ENCODE measurements at regions not wholly inside any gene's neighbourhood (a gene's known extent, or its start where the extent isn't known, plus 50 kb on each side); places are given as distances from the start of the nearest gene placed in this dataset.

DNA sequence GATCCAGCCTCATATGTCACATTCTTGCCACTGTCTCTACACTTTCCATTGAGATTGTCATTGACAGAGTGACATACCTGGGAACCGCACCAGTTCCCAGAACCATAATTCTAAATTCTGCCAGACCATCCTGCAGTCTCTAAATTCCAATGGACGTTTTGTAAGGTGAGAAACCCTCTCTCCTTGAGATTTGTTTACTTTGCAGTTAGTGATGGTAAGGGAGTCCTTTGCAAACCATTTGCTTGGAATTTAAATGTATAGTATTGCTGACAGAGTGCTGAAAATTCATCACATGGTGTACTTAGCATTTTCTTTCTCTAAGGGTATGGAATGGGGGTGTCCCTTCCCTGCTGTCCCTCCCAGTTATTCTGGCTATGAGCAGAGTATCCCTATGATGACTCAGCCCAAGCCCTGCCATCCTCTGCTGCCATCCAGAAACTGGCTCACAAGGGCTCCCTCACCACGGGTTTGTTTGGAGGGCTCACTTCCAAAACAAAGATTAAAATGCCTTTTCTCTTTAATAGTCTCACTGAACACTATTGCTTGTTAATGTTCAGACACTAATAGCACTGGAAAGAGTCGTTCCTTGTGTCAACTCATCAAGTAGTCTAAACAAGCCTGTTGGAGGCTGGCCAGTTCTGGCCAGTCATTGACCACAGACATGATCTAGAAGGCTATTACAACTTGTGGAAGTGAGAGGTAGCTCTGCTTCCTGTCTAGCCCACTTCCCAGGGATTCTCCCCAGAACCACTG, 129.0 kb upstream of the HMGA2 start (continued):
- TF ChIP-seq, protein P1, sequence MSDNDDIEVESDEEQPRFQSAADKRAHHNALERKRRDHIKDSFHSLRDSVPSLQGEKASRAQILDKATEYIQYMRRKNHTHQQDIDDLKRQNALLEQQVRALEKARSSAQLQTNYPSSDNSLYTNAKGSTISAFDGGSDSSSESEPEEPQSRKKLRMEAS (IDR thresholded peaks at IDR 0.05), result peak; percentile 63; the same call in 1 of the 2 replicates
- TF ChIP-seq CBX3 (IDR thresholded peaks at IDR 0.05; ENCODE audit: low read depth) (peak; percentile 79), ATF3 (IDR thresholded peaks at IDR 0.05) (no peak; the same call in 1 of the 2 replicates)

DNA sequence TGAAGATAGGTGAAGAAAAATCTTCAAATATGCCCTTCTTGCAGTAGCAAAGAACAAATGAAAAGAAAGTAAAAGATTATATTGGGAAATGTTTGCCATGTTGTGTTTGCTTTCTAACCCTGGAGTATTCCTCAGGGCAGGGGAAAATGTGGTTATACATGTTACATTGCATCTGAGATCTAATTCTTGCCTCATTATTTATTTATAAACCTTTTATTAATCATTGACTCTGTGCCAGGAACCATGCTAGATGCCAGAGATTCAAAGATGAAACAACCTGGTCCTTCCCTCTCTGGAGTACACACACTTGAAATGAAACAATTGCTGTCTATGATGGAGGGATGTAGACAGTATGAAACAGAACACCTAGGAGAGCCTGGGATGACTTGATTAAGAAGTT, 128.1 kb upstream of the HMGA2 start:
- H3K79me2 ChIP-seq (ENCODE audit: insufficient read depth, low read length), result no peaks in the 10 kb centered on the region
- RAD21 ChIA-PET (ENCODE audit: low non-redundant PET in 1 of 2, low total read pairs in 2 of 2, uncharacterized antibody in 2 of 2, unreplicated experiment in 2 of 2), result no interaction called here
- TF ChIP-seq SRF (IDR thresholded peaks at IDR 0.05; ENCODE audit: low read depth), result no peak
- TF ChIP-seq EZH2phosphoT487 (IDR thresholded peaks at IDR 0.05; ENCODE audit: borderline replicate concordance), result no peak
- no peak for TF ChIP-seq SP1 (IDR thresholded peaks at IDR 0.05; ENCODE audit: low read depth)
- peak; percentile 18; the same call in 1 of the 2 replicates for TF ChIP-seq CEBPB (IDR thresholded peaks at IDR 0.05; ENCODE audit: low read depth)
- TF ChIP-seq EGR1 (IDR thresholded peaks at IDR 0.05; ENCODE audit: low read depth), result 0 out of 2 replicates have a peak, but pooled peaks have one; percentile 7
- no peak for ATAC-seq
- H2AFZ ChIP-seq (ENCODE audit: low read depth, low read length, poor library complexity, severe bottlenecking), result no peak overlapping the region
- H4K20me1 ChIP-seq (ENCODE audit: insufficient read depth), result no peaks in the 10 kb centered on the region
- peak overlapping the region; percentile 9 for H3K9ac ChIP-seq (ENCODE audit: low read length)
- BruUV-seq (replicated peaks), result no TSS peak
- no peak overlapping the region for H3K4me3 ChIP-seq (replicated peaks in 1 of 2; ENCODE audit: low read depth in 1 of 2, low read length in 2 of 2)
- intact Hi-C loops (cut with micrococcal nuclease), result loop anchor here (10.0 kb wide), 1 partner anchor 161 kb away; no protein-coding TSS in a partner anchor
- H3K9me2 ChIP-seq (ENCODE audit: insufficient read depth), result no peaks in the 10 kb centered on the region
- no peaks in the 10 kb centered on the region for H3K9me3 ChIP-seq (ENCODE audit: control insufficient read depth in 1 of 2, insufficient read depth in 1 of 2, low read depth in 1 of 2, low read length in 2 of 2)
- no peaks in the 10 kb centered on the region for H3K27me3 ChIP-seq (ENCODE audit: insufficient read depth, low read length)
- CTCF ChIA-PET, result interaction anchor here (0.6 kb wide), 1 partner anchor 93 kb away, joined by 3 read pairs; no protein-coding TSS in a partner anchor
- no peak for DNase-seq (ENCODE audit: low read depth, low spot score)
- H3K4me1 ChIP-seq (ENCODE audit: control insufficient read depth in 1 of 2, insufficient read depth in 2 of 2, low read length in 2 of 2), result peaks cover 62 to 66% of the 10 kb centered on the region in 2 experiments
- H3K4me2 ChIP-seq (ENCODE audit: low read length), result peak overlapping the region; percentile 65
- POLR2A ChIA-PET, result interaction anchor here (1.0 to 1.2 kb wide), 3 partner anchors 16 to 51 kb away, joined by 4 to 6 read pairs (median 6); no protein-coding TSS in a partner anchor
- no peaks in the 10 kb centered on the region for H3K36me3 ChIP-seq (ENCODE audit: control insufficient read depth in 1 of 2, insufficient read depth in 2 of 2, low read length in 2 of 2)
- peak overlapping the region; percentile 84 for H3K27ac ChIP-seq (ENCODE audit: low read depth, low read length)

Data from HCT116 (cell line).